Daoy (cell line): ENCODE measurements at regions not wholly inside any gene's neighbourhood (a gene's known extent, or its start where the extent isn't known, plus 50 kb on each side); places are given as distances from the start of the nearest gene placed in this dataset.
"Not testable (repeated sequence)": the region's sequence is repeated elsewhere in the genome, so short reads cannot be mapped to it uniquely, and the experiment has no call there.

Experiments
- DNase-seq: peaks from one replicate; pipeline ENCODE4 v3.0.0-alpha.2; 2015; ENCODE audit warnings: low read depth

- DNase-seq: no peak
Observed at GRCh38 chr7:145464287-145464686, 628.4 kb upstream of the TPK1 start.

- no peak for DNase-seq
Observed at GRCh38 chr7:145462463-145462862, 626.6 kb upstream of the TPK1 start.

- DNase-seq: no peak
Observed at GRCh38 chr7:145434811-145435210, 599.0 kb upstream of the TPK1 start.

GRCh38 chr7:145431834-145432233, 596.0 kb upstream of the TPK1 start:
- DNase-seq: no peak

GRCh38 chr7:145418481-145418880, 582.6 kb upstream of the TPK1 start:
- not testable (repeated sequence) for DNase-seq

GRCh38 chr7:145411066-145411465, 575.2 kb upstream of the TPK1 start:
- no peak for DNase-seq

- peak; percentile 14 for DNase-seq
Observed at GRCh38 chr7:145398758-145399157, 562.9 kb upstream of the TPK1 start.

- no peak for DNase-seq
Observed at GRCh38 chr7:145394126-145394525, 558.3 kb upstream of the TPK1 start.

- no peak for DNase-seq
Observed at GRCh38 chr7:145382762-145383161, 546.9 kb upstream of the TPK1 start.

GRCh38 chr7:145378197-145378596, 542.3 kb upstream of the TPK1 start:
- DNase-seq: no peak

GRCh38 chr7:145360511-145361100, 524.8 kb upstream of the TPK1 start:
- no peak for DNase-seq

GRCh38 chr7:145350334-145350733, 514.5 kb upstream of the TPK1 start:
- DNase-seq: no peak

GRCh38 chr7:145349452-145349851, 513.6 kb upstream of the TPK1 start:
- not testable (repeated sequence) for DNase-seq

- DNase-seq: no peak
Observed at GRCh38 chr7:145347271-145347670, 511.4 kb upstream of the TPK1 start.

- no peak for DNase-seq
Observed at GRCh38 chr7:145339319-145339718, 503.5 kb upstream of the TPK1 start.

GRCh38 chr7:145331522-145331921, 495.7 kb upstream of the TPK1 start:
- DNase-seq: no peak

- no peak for DNase-seq
Observed at GRCh38 chr7:145331076-145331475, 495.2 kb upstream of the TPK1 start.

GRCh38 chr7:145327646-145328045, 491.8 kb upstream of the TPK1 start:
- no peak for DNase-seq

GRCh38 chr7:145324081-145324480, 488.2 kb upstream of the TPK1 start:
- DNase-seq: no peak

GRCh38 chr7:145313551-145313950, 477.7 kb upstream of the TPK1 start:
- no peak for DNase-seq

GRCh38 chr7:145293754-145294153, 457.9 kb upstream of the TPK1 start:
- DNase-seq: no peak

- no peak for DNase-seq
Observed at GRCh38 chr7:145293228-145293701, 457.4 kb upstream of the TPK1 start.

GRCh38 chr7:145289384-145289783, 453.5 kb upstream of the TPK1 start:
- no peak for DNase-seq

GRCh38 chr7:145276118-145276517, 440.3 kb upstream of the TPK1 start:
- DNase-seq: no peak
